ENCODE measurements at regions not wholly inside any gene's neighbourhood (a gene's known extent, or its start where the extent isn't known, plus 50 kb on each side); places are given as distances from the start of the nearest gene placed in this dataset.

GRCh38 chr12:39240587-39240986 is 202.3 kb downstream of the KIF21A start:
- no peak for ATAC-seq
- DNase-seq (ENCODE audit: low spot score), result no peak

GRCh38 chr12:39239490-39240486 is 203.1 kb downstream of the KIF21A start:
- DNase-seq (ENCODE audit: low spot score) (no peak), ATAC-seq (no peak)

DNA sequence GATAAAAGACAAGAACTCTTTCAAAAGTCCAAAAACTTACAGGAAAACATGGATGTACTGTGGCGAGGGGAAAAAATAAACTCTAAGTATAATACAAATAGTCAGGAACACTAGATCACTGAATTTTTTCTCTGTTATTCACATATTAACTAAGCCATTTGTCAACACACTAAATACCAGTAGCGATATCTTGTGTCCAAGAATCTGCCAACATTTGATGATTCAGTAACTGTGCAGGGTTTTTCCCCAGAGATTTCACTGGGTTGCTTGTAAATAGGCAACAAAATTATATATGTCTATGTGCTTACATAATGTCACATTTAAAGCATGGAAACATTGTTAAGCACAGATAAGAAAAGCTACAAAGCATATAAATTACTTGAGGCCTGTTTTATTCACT is 205.9 kb downstream of the KIF21A start:
- DNase-seq (ENCODE audit: low spot score) (no peak), ATAC-seq (no peak)

DNA sequence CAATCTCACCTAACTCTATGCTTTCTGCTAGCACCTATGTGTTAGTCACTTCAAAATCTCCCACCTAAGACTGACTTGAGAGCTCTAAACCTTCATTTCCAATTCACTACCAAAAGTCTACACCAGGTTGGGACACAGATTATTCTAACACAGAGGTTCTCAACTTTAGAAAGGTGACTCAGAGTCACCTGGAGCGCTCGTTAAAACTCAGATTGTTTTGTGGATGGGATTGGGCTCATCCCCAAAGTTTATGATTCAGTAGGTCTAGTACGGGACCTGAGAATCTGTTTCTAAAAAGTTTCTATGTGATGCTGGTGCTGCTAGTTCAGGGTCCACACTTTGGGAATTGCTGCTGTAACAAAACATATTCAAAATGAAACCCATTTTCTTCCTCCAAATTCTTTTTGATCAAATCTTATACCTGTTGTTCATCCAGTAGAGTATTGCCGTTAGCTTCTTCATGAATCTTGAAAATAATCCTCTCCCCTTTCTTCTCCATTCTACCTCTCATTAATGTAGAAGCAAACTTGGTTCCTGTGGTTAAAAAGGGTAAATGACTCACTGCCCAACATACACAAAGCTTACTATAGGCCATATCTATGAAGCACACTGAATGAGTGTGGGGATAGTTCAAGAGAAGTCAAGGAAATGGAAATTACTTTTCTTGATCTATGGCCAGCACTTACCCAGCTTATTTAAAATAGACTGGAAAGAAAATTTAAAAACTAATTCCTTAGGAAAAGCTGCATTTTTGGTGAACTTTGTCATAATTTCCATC is 206.7 kb downstream of the KIF21A start:
- ATAC-seq (no peak), DNase-seq (ENCODE audit: low spot score) (no peak)

DNA sequence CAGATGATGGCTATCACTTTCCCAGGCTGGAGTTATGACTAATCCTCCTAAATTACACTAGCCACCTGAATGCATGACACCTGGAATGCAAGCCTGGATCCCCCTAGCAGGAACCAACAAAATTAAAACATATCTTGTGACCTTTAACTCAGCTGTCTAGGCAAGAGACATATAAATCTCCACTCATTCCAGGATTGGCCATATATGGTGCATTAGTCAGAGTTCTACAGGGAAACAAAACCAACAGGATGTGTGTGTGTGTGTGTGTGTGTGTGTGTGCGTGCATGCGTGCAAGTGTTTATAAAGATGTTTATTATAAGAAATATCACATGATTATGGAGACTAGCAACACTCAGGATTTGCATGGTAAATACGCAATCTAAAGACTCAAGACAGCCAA is 212.8 kb downstream of the KIF21A start:
- ATAC-seq (no peak), DNase-seq (ENCODE audit: low spot score) (no peak)

DNA sequence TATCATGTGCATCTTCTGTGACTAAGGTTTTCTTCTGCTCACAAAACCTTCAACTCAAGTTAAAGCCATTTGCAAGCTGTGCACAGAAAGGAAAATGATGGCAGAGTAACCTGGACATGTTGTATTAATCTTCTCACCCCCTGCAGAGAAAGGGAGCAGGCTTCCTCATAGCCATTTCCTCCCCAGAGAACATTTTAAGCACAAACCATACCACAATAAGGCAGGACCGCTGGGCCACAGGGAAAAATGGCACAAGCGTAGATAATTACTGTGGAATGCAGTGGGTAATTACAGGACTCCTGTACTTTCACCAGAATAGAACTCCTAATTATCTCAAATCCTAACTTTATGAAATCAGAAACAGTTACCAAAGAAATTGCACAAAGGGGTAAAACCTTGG is 215.7 kb downstream of the KIF21A start:
- ATAC-seq, result no peak

DNA sequence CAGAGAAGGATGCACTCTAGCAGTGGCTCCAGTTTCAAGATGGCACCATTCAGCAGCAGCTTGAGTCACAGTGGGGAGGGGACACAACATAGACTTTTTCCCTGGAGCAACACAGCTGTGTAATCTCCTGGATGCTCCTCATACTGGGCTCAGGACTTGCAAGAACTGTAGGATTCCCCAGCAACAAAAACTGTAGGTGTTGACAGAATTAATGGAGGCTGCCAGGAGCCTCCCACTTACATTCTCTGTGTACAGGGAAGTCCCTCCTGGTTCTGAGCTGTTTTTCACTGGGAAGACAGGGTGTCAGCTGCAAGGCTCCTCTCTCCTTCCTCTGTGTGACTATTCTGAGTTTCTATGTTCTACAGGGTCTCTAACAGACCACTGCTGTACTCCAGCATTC is 217.9 kb downstream of the KIF21A start:
- DNase-seq (ENCODE audit: low spot score) (no peak), ATAC-seq (no peak)

More for the DNA sequence above, 215.7 kb downstream of the KIF21A start:
- no peak for DNase-seq (ENCODE audit: low spot score)

GRCh38 chr12:39205969-39206368 is 237.0 kb downstream of the KIF21A start:
- ATAC-seq, result no peak

GRCh38 chr12:39199351-39199750 is 243.6 kb downstream of the KIF21A start:
- DNase-seq (ENCODE audit: low spot score) (no peak), ATAC-seq (no peak)

More at GRCh38 chr12:39205969-39206368, 237.0 kb downstream of the KIF21A start:
- no peak for DNase-seq (ENCODE audit: low spot score)

GRCh38 chr12:39188689-39189088 is 254.2 kb downstream of the KIF21A start:
- DNase-seq (ENCODE audit: low spot score) (no peak), ATAC-seq (no peak)

DNA sequence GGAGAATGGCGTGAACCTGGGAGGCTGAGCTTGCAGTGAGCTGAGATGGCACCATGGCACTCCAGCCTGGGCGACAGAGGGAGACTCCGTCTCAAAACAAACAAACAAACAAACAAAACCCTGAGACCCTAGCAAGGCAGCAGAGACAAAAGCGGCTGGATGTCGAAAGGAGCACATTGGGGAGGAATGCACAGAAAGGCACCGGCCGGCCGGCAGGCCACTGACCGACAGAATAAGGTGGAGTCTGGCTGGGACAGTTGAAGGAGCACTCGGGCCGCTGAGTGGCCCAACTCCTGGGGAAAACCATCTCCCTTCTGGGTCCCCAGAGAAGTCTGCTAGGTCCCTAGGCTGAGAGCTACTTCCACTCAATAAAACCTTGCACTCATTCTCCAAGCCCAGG is 256.2 kb downstream of the KIF21A start:
- DNase-seq (ENCODE audit: low spot score) (no peak), ATAC-seq (no peak)

DNA sequence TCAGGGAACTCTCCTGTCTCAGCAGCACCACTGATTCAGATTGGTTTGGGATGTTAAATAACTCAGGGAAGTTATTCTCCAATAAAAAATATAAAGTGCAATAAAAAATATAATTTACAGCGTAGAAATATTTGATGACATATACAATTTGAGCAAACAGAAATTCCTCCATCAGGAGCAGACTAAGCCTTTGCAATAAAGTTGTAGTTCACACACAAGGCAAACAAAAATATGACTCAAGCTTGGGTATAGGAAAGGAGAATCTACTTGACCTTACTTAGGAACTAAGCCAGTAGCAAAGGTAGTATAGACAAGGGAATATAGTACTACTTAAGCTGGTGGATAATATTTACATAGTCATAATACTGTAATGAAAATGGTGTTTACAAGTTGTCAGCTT is 264.1 kb downstream of the KIF21A start:
- no peak for ATAC-seq

GRCh38 chr12:39176356-39176755 is 266.6 kb downstream of the KIF21A start:
- DNase-seq (ENCODE audit: low spot score) (no peak), ATAC-seq (no peak)

More for the DNA sequence above, 264.1 kb downstream of the KIF21A start:
- no peak for DNase-seq (ENCODE audit: low spot score)

DNA sequence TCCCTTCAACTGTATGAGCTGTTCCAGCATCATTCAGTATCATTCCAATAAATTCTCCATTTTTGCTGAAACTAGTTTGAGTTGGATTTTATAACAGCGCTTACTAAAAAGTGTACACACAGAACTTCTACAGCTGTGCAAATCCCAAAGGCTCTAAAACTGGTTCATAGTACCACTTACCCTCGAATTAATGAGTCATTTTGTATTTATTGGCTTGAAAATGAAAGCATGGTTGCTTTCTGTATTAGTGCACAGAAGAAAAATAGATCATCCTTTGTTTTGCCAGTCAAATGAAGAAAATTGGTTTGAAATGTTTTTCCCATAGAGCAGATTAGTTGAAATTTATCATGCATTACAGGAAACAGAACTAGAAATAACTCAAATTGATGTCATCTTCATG is 268.3 kb upstream of the CPNE8 start:
- ATAC-seq, result no peak
- no peak for DNase-seq (ENCODE audit: low spot score)

- ATAC-seq (no peak), DNase-seq (ENCODE audit: low spot score) (no peak)
Observed at GRCh38 chr12:39165338-39165737, 259.9 kb upstream of the CPNE8 start.

GRCh38 chr12:39161465-39162085 is 256.2 kb upstream of the CPNE8 start:
- ATAC-seq (no peak), DNase-seq (ENCODE audit: low spot score) (no peak)

DNA sequence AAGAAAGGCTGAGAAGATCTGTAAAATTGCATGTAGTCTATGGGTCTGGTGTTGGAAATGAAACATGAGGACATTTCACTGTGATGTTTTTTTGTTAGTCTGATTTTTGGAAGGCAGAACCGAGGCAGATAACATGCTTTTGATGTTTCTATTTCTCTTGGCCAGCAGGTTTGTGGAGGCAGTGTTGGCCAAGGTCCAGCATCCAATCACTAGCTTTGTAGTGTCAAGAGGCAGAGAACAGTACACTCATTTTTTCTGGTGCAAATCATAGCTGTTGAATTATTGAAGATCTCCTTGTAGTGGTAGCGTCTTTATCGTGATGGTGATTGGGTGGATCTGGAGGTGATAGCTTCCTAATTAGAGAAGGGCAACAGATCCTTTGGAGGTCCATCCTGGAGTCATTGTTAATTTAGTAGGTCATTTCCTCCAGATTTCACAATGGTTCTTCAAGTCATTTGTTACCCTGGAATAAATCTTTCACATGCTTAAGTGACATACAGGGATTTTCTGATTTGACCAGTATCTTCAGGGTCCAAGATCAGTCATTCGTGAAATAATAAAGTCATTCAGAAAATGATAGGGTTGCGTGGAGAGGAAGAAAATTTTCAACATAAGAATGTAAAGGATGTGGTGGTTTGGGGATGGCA is 252.4 kb upstream of the CPNE8 start:
- ATAC-seq, result no peak

GRCh38 chr12:39145175-39145999 is 240.0 kb upstream of the CPNE8 start:
- DNase-seq (ENCODE audit: low spot score) (no peak), ATAC-seq (no peak)

More for the DNA sequence above, 252.4 kb upstream of the CPNE8 start:
- no peak for DNase-seq (ENCODE audit: low spot score)

DNA sequence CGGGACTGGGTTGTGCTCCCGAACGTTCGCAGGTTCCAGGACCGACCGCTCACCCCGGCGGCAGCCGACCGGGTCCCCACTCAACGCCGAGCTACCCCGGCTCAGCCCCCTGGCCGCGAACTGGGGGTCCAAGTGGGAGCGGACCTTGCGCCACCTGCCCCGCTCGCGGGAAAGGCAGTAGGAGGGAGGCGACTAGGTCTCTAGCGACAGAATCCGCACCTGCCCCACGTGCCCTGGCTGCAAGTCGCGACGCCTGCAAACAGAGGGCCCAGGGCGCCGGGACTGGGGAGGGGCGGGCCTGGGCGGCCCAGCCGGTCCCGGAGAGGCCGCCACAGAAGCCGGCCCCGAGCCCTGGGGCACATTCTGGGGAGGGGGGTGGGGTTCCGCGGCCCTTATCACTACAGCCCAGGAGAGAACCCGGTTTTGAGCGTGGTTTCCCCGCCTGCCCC is 239.2 kb upstream of the CPNE8 start:
- DNase-seq (ENCODE audit: low spot score), result no peak

DNA sequence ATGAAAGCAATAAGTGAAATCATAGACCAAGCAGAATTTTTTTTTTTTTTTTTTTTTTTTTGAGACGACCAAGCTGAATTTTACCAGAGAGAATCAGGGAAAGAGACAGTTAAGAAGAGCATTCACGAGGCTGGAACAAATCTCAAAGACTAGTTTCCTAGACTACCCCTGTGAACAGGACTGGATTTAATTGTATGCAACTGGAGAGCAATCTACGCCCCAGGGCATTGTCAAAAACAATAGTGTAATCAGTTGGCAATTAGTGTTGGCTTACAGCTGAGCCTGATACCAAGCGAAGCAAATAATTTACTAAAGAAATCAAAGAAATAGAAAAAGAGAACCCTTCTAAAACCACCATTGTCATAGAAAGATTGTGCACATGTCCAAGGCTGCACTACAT is 232.9 kb upstream of the CPNE8 start:
- DNase-seq (ENCODE audit: low spot score) (no peak), ATAC-seq (no peak)

More for the DNA sequence above, 239.2 kb upstream of the CPNE8 start:
- no peak for ATAC-seq

Measured in left lobe of liver (tissue), 2 donors.